Transverse colon (tissue), 4 donors: ENCODE measurements at regions not wholly inside any gene's neighbourhood (a gene's known extent, or its start where the extent isn't known, plus 50 kb on each side); places are given as distances from the start of the nearest gene placed in this dataset.

ENCODE experiments used
- CTCF ChIP-seq, 5 experiments: fragments of 200-600 bp in 3 of 5; fragments of 450-650 bp in 2 of 5; sonication (generic) in 3 of 5; IDR thresholded peaks; 1 replicate in 2 of 5; 2 replicates in 3 of 5; pipeline ENCODE4 v1.5.1; 2016 to 2017; ENCODE audit warnings: antibody characterized with exemption in 5 of 5, inconsistent platforms in 3 of 5, mild to moderate bottlenecking in 2 of 5, moderate library complexity in 1 of 5
- POLR2AphosphoS5 ChIP-seq, 3 donors: sonication (generic); formaldehyde crosslinking; IDR thresholded peaks; one replicate each; pipeline ENCODE4 v1.6.1; 2016; ENCODE audit warnings: antibody characterized with exemption in 3 of 3

- TF ChIP-seq CTCF (IDR thresholded peaks at IDR 0.05): no peak
- no peak for TF ChIP-seq POLR2AphosphoS5 (IDR thresholded peaks at IDR 0.05)
These were observed 1584.4 kb downstream of the EFNA5 start for GRCh38 chr5:106086352-106086751.
